ENCODE measurements at regions not wholly inside any gene's neighbourhood (a gene's known extent, or its start where the extent isn't known, plus 50 kb on each side); places are given as distances from the start of the nearest gene placed in this dataset.

GRCh38 chr4:189177130-189177529 is 763.5 kb upstream of the FRG1 start:
- no peak for TF ChIP-seq POLR2A (IDR thresholded peaks at IDR 0.05; ENCODE audit: low read depth, low read length)
- no peak for TF ChIP-seq CTCF (conservative IDR thresholded peaks at IDR 0.05; ENCODE audit: low read depth, low read length)
- no peak for TF ChIP-seq FOS (IDR thresholded peaks at IDR 0.05; ENCODE audit: low read depth, low read length)
- no peak for TF ChIP-seq RFX5 (IDR thresholded peaks at IDR 0.05; ENCODE audit: low read depth, low read length)
- no peak for TF ChIP-seq CEBPB (IDR thresholded peaks at IDR 0.05; ENCODE audit: low read depth, low read length)
- TF ChIP-seq USF2 (IDR thresholded peaks at IDR 0.05; ENCODE audit: low read depth, low read length) = no peak

Measured in IMR-90 (cell line).